ENCODE measurements at regions not wholly inside any gene's neighbourhood (a gene's known extent, or its start where the extent isn't known, plus 50 kb on each side); places are given as distances from the start of the nearest gene placed in this dataset.

DNA sequence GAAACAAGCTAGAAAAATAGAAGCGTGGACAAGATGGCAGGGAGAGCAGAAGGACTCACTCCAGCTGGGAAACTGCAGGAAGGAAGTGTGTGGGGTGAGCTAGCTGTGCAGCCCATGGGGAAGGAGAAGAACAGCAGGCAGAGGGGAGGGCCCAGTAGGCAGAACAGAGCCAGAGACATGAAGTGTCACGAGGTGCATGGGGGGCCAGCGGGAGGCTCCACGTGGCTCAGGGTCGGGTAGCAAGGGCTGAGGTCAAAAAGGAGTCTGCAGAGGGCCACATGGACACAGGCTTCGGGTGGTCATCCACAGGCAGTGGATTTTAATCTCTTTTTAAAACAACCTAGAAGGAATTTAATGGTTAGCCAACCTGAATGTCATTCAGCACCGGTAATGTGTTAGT is 669.0 kb downstream of the BCL11B start:
- intact Hi-C loops (cut with DNase I): no loop called here
- Histone ChIP-seq H3K9me3 (no peaks in the 10 kb centered on the region), H3K27me3 (ENCODE audit: insufficient read depth in 3 of 3, low read length in 2 of 3) (peaks cover 0 to 3% (median 0%) of the 10 kb centered on the region in 3 donors), H3K4me1 (no peaks in the 10 kb centered on the region), H3K36me3 (ENCODE audit: insufficient read depth in 1 of 2, low read depth in 1 of 2) (no peaks in the 10 kb centered on the region), H3K27ac (no peak overlapping the region), H3K4me3 (no peak overlapping the region)
- WGBS, 3 donors: 62 to 67% (median 64%) methylated on average over 7 of the region's 7 CpGs
- TF ChIP-seq, protein P1, sequence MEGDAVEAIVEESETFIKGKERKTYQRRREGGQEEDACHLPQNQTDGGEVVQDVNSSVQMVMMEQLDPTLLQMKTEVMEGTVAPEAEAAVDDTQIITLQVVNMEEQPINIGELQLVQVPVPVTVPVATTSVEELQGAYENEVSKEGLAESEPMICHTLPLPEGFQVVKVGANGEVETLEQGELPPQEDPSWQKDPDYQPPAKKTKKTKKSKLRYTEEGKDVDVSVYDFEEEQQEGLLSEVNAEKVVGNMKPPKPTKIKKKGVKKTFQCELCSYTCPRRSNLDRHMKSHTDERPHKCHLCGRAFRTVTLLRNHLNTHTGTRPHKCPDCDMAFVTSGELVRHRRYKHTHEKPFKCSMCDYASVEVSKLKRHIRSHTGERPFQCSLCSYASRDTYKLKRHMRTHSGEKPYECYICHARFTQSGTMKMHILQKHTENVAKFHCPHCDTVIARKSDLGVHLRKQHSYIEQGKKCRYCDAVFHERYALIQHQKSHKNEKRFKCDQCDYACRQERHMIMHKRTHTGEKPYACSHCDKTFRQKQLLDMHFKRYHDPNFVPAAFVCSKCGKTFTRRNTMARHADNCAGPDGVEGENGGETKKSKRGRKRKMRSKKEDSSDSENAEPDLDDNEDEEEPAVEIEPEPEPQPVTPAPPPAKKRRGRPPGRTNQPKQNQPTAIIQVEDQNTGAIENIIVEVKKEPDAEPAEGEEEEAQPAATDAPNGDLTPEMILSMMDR (IDR thresholded peaks at IDR 0.05): no peak
- no peak for DNase-seq
- ATAC-seq: no peak

DNA sequence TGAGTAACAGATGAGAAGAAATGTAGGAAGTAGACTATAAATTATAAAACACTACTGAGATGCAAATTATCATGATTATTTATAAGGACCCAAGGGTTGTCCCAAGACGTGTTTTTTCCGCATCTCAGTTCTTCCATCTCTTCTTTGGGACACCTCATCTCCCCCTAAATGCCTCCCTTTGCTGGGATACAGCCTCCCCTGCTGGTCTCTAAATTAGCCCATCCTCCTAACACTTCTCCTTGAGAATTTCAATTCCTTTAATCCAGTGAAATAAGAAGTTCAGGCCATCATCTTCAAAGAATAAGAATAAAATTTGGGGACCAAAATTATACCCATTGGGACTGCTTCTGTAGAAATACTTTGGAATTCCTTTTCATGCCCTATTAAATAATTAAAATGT is 667.0 kb downstream of the BCL11B start:
- no peaks in the 10 kb centered on the region for H3K9me3 ChIP-seq
- no peak overlapping the region for H3K4me3 ChIP-seq
- no peak for DNase-seq
- H3K4me1 ChIP-seq: no peaks in the 10 kb centered on the region
- no peak for ATAC-seq
- intact Hi-C loops (cut with DNase I): no loop called here
- peaks cover 0 to 3% (median 0%) of the 10 kb centered on the region in 3 donors for H3K27me3 ChIP-seq (ENCODE audit: insufficient read depth in 3 of 3, low read length in 2 of 3)
- H3K36me3 ChIP-seq (ENCODE audit: insufficient read depth in 1 of 2, low read depth in 1 of 2): no peaks in the 10 kb centered on the region
- no peak overlapping the region for H3K27ac ChIP-seq
- TF ChIP-seq, protein P1 (IDR thresholded peaks at IDR 0.05): no peak
- WGBS, 3 donors: 75 to 77% (median 75%) methylated on average over 2 of the region's 2 CpGs

DNA sequence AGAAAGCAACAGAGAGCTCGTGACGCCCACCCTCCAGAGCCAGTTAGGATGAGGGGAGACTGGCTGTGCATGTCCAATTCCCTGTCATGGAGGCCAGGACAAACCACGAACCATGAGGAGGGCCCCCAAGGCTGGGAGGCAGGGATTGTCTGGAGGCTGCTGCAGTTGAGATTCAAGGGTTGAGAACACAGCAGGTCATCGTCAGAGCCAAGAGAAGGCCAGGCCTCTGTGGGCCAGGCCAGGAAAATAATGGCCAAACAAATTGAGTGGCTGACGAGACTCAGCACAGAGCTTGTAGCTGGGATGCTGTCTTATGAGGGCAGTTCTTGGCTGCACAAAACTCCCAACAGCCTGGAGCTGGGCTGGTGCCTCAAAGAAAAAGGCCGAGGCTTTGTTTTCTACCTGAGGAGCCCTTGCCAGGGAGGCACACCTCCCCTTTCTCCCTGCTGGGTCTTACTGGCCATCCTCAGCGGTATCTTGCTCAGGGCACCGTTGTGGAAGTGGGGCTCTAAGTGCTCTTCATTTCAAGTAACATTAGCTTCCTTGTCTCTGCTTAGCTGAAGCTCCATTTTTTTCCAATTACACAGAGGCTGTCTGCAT is 665.9 kb downstream of the BCL11B start:
- Histone ChIP-seq H3K4me3 (no peak overlapping the region), H3K27me3 (ENCODE audit: insufficient read depth in 3 of 3, low read length in 2 of 3) (peaks cover 0 to 3% (median 0%) of the 10 kb centered on the region in 3 donors), H3K36me3 (ENCODE audit: insufficient read depth in 1 of 2, low read depth in 1 of 2) (no peaks in the 10 kb centered on the region), H3K4me1 (no peaks in the 10 kb centered on the region), H3K9me3 (no peaks in the 10 kb centered on the region), H3K27ac (no peak overlapping the region)
- ATAC-seq (no peak), DNase-seq (no peak)
- intact Hi-C loops (cut with DNase I): no loop called here
- 51 to 59% (median 55%) methylated on average over 8 of the region's 8 CpGs for WGBS, 3 donors
- TF ChIP-seq, protein P1 (IDR thresholded peaks at IDR 0.05): no peak

DNA sequence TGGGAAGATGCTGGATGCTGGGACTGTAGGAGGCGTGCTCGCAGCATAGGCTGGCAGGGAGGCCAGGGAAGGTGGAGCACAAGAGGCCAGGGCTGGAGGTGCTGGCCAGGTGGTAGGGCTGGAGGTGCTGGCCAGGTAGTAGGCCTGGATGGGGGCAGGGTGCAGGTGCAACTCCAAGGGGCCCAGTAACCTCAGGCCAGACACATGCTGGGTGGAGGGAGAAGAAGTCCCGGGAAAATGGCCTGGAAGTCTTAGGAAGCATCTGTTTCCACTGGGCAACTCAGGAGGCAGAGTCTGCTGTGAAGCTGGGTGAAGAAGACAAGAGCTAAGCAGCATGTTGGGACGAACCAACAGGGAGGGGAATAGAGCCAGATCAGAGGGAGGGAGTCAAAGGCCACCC is 665.2 kb downstream of the BCL11B start:
- WGBS, 3 donors: 82 to 85% (median 83%) methylated on average over 4 of the region's 4 CpGs
- ATAC-seq (no peak), DNase-seq (no peak)
- H3K36me3 ChIP-seq (ENCODE audit: insufficient read depth in 1 of 2, low read depth in 1 of 2): no peaks in the 10 kb centered on the region
- H3K27me3 ChIP-seq (ENCODE audit: insufficient read depth in 3 of 3, low read length in 2 of 3): peaks cover 0 to 3% (median 0%) of the 10 kb centered on the region in 3 donors
- H3K4me1 ChIP-seq: no peaks in the 10 kb centered on the region
- intact Hi-C loops (cut with DNase I): no loop called here
- H3K4me3 ChIP-seq: no peak overlapping the region
- TF ChIP-seq, protein P1 (IDR thresholded peaks at IDR 0.05): no peak
- H3K27ac ChIP-seq: no peak overlapping the region
- H3K9me3 ChIP-seq: no peaks in the 10 kb centered on the region

DNA sequence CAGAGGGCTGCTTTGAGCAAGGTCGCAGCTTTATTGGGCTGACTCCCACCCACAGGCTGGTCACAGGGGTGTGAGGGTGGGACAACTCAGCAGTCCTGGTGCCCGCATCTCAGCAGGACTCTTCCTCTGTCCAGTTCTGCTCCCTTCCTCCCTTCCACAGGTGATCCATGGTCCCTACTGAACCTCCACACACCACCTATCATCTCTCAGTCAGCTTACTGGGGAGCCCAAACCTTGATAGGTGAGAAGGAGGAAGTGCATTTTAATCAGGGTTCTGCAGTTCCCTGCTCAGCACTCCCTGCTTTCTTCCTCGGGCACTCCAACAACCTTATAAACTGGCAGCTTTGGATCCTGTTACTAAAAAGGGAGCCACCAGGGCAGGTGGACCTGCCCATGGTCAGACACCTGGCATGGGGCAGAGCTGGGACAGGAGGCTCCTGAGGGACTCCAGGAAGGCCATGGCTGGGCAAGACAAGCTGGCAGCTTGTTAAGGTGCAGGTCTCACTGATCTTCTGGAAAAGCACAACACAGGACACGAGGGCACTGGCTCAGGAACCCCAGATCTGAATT is 664.6 kb downstream of the BCL11B start:
- TF ChIP-seq, protein P1 (IDR thresholded peaks at IDR 0.05): no peak
- WGBS, 3 donors: 74 to 84% (median 82%) methylated on average over 4 of the region's 4 CpGs
- H3K27ac ChIP-seq: no peak overlapping the region
- H3K27me3 ChIP-seq (ENCODE audit: insufficient read depth in 3 of 3, low read length in 2 of 3): peaks cover 0 to 3% (median 0%) of the 10 kb centered on the region in 3 donors
- intact Hi-C loops (cut with DNase I): no loop called here
- no peaks in the 10 kb centered on the region for H3K9me3 ChIP-seq
- no peaks in the 10 kb centered on the region for H3K36me3 ChIP-seq (ENCODE audit: insufficient read depth in 1 of 2, low read depth in 1 of 2)
- no peak overlapping the region for H3K4me3 ChIP-seq
- no peaks in the 10 kb centered on the region for H3K4me1 ChIP-seq
- ATAC-seq: no peak
- DNase-seq: no peak

Data from psoas muscle (tissue), 7 donors.